Spleen (tissue), 7 donors: ENCODE measurements at regions not wholly inside any gene's neighbourhood (a gene's known extent, or its start where the extent isn't known, plus 50 kb on each side); places are given as distances from the start of the nearest gene placed in this dataset.

ENCODE experiments used
- CTCF ChIP-seq, 11 experiments: fragments of 200-600 bp in 7 of 11; fragments of 450-650 bp in 4 of 11; sonication (generic) in 4 of 11; IDR thresholded peaks in 8 of 11; conservative IDR thresholded peaks in 3 of 11; 1 replicate in 7 of 11; 2 replicates in 4 of 11; pipeline versions ENCODE4 v1.4.0 to v1.8.0; 2016 to 2021; ENCODE audit warnings: antibody characterized with exemption in 11 of 11, inconsistent platforms in 4 of 11, mild to moderate bottlenecking in 1 of 11
- POLR2A ChIP-seq, 3 donors: fragments of 450-650 bp; IDR thresholded peaks; one replicate each; pipeline ENCODE4 v1.5.1; 2017; ENCODE audit warnings: antibody characterized with exemption in 3 of 3, mild to moderate bottlenecking in 1 of 3
- donor health status: DM: no; HTN: no; CAD: no; lungs with moderate emphysema.
- donor health status: DM: no; HTN: no; CAD: no.
- donor health status: DM: no; HTN: no; CAD: no.

- TF ChIP-seq CTCF (IDR thresholded peaks at IDR 0.05 in 8 of 11, conservative IDR thresholded peaks at IDR 0.05 in 3 of 11) (no peak), POLR2A (IDR thresholded peaks at IDR 0.05) (no peak)
Observed at GRCh38 chr21:25199944-25200343, 407.3 kb downstream of the MRPL39 start.
